ENCODE measurements at regions not wholly inside any gene's neighbourhood (a gene's known extent, or its start where the extent isn't known, plus 50 kb on each side); places are given as distances from the start of the nearest gene placed in this dataset.

- Histone ChIP-seq H3K4me2 (ENCODE audit: unreplicated experiment) (no peak overlapping the region), H3K27ac (no peak overlapping the region), H3K79me2 (ENCODE audit: insufficient read depth) (no peaks in the 10 kb centered on the region), H3K4me1 (ENCODE audit: insufficient read depth) (no peaks in the 10 kb centered on the region), H3K9me2 (ENCODE audit: insufficient read depth) (no peaks in the 10 kb centered on the region), H2AFZ (no peak overlapping the region), H3K27me3 (replicated peaks; ENCODE audit: insufficient read depth) (no peaks in the 10 kb centered on the region), H3K4me3 (no peak overlapping the region), H4K20me1 (ENCODE audit: insufficient read depth) (no peaks in the 10 kb centered on the region), H3K9ac (no peak overlapping the region), H3K36me3 (ENCODE audit: low read depth) (no peaks in the 10 kb centered on the region), H3K9me3 (ENCODE audit: low read depth) (no peaks in the 10 kb centered on the region), H3F3A (ENCODE audit: insufficient read depth) (no peaks in the 10 kb centered on the region)
- peak; percentile 33 for DNase-seq
- WGBS, 2 experiments (ENCODE audit: low coverage in 1 of 2, low lambda C conversion rate in 2 of 2, missing lambda C conversion rate in 2 of 2) = 74 to 82% methylated on average over 1 of the region's 1 CpG
- in situ Hi-C loops (cut with MboI) = no loop called here
- TF ChIP-seq EZH2 (IDR thresholded peaks at IDR 0.05; ENCODE audit: insufficient read depth, poor library complexity, severe bottlenecking) (no peak), EZH2phosphoT487 (IDR thresholded peaks at IDR 0.05; ENCODE audit: insufficient read depth, low read depth) (no peak)
Observed at GRCh38 chr5:60346393-60346792, 353.6 kb downstream of the DEPDC1B start.

- no peaks in the 10 kb centered on the region for H3K79me2 ChIP-seq (ENCODE audit: insufficient read depth)
- 85 to 86% methylated on average over 4 of the region's 4 CpGs for WGBS, 2 experiments (ENCODE audit: low coverage in 1 of 2, low lambda C conversion rate in 2 of 2, missing lambda C conversion rate in 2 of 2)
- no peak overlapping the region for H3K27ac ChIP-seq
- H3K4me2 ChIP-seq (ENCODE audit: unreplicated experiment) = no peak overlapping the region
- TF ChIP-seq EZH2phosphoT487 (IDR thresholded peaks at IDR 0.05; ENCODE audit: insufficient read depth, low read depth) (no peak), EZH2 (IDR thresholded peaks at IDR 0.05; ENCODE audit: insufficient read depth, poor library complexity, severe bottlenecking) (no peak)
- H3K4me1 ChIP-seq (ENCODE audit: insufficient read depth) = 0 out of 2 replicates have a peak, but pooled peaks cover 7% of the 10 kb centered on the region
- H2AFZ ChIP-seq = no peak overlapping the region
- no peaks in the 10 kb centered on the region for H3K9me3 ChIP-seq (ENCODE audit: low read depth)
- H3K9me2 ChIP-seq (ENCODE audit: insufficient read depth) = no peaks in the 10 kb centered on the region
- H3K36me3 ChIP-seq (ENCODE audit: low read depth) = no peaks in the 10 kb centered on the region
- no peak for DNase-seq
- in situ Hi-C loops (cut with MboI) = no loop called here
- no peak overlapping the region for H3K4me3 ChIP-seq
- no peaks in the 10 kb centered on the region for H3K27me3 ChIP-seq (replicated peaks; ENCODE audit: insufficient read depth)
- H4K20me1 ChIP-seq (ENCODE audit: insufficient read depth) = no peaks in the 10 kb centered on the region
- no peak overlapping the region for H3K9ac ChIP-seq
- no peaks in the 10 kb centered on the region for H3F3A ChIP-seq (ENCODE audit: insufficient read depth)
Observed at GRCh38 chr5:60343102-60343501, 356.9 kb downstream of the DEPDC1B start.

- Histone ChIP-seq H3K27me3 (replicated peaks; ENCODE audit: insufficient read depth) (no peaks in the 10 kb centered on the region), H3K4me3 (no peak overlapping the region), H3K27ac (no peak overlapping the region), H4K20me1 (ENCODE audit: insufficient read depth) (no peaks in the 10 kb centered on the region), H3K9me3 (ENCODE audit: low read depth) (no peaks in the 10 kb centered on the region), H3F3A (ENCODE audit: insufficient read depth) (no peaks in the 10 kb centered on the region), H3K9me2 (ENCODE audit: insufficient read depth) (no peaks in the 10 kb centered on the region), H3K36me3 (ENCODE audit: low read depth) (no peaks in the 10 kb centered on the region), H3K9ac (no peak overlapping the region), H3K4me2 (ENCODE audit: unreplicated experiment) (no peak overlapping the region), H3K4me1 (ENCODE audit: insufficient read depth) (0 out of 2 replicates have a peak, but pooled peaks cover 7% of the 10 kb centered on the region), H3K79me2 (ENCODE audit: insufficient read depth) (no peaks in the 10 kb centered on the region), H2AFZ (no peak overlapping the region)
- 13 to 36% methylated on average over 2 of the region's 2 CpGs for WGBS, 2 experiments (ENCODE audit: low coverage in 1 of 2, low lambda C conversion rate in 2 of 2, missing lambda C conversion rate in 2 of 2)
- no peak for TF ChIP-seq EZH2phosphoT487 (IDR thresholded peaks at IDR 0.05; ENCODE audit: insufficient read depth, low read depth)
- TF ChIP-seq EZH2 (IDR thresholded peaks at IDR 0.05; ENCODE audit: insufficient read depth, poor library complexity, severe bottlenecking) = no peak
- DNase-seq = peak; percentile 12
- in situ Hi-C loops (cut with MboI) = no loop called here
Observed at GRCh38 chr5:60340965-60341471, 358.9 kb downstream of the DEPDC1B start.

GRCh38 chr5:60340326-60340725 is 359.6 kb downstream of the DEPDC1B start:
- no peak for TF ChIP-seq EZH2 (IDR thresholded peaks at IDR 0.05; ENCODE audit: insufficient read depth, poor library complexity, severe bottlenecking)
- TF ChIP-seq EZH2phosphoT487 (IDR thresholded peaks at IDR 0.05; ENCODE audit: insufficient read depth, low read depth) = no peak
- no peak for DNase-seq
- Histone ChIP-seq H3K9me3 (ENCODE audit: low read depth) (no peaks in the 10 kb centered on the region), H3K79me2 (ENCODE audit: insufficient read depth) (no peaks in the 10 kb centered on the region), H2AFZ (peak overlapping the region; percentile 74), H3K4me2 (ENCODE audit: unreplicated experiment) (no peak overlapping the region), H3K36me3 (ENCODE audit: low read depth) (no peaks in the 10 kb centered on the region), H4K20me1 (ENCODE audit: insufficient read depth) (no peaks in the 10 kb centered on the region), H3K27me3 (replicated peaks; ENCODE audit: insufficient read depth) (no peaks in the 10 kb centered on the region), H3K4me3 (no peak overlapping the region), H3K9ac (peak overlapping the region; percentile 34; the same call in 1 of the 2 replicates), H3F3A (ENCODE audit: insufficient read depth) (no peaks in the 10 kb centered on the region), H3K9me2 (ENCODE audit: insufficient read depth) (no peaks in the 10 kb centered on the region), H3K27ac (no peak overlapping the region), H3K4me1 (ENCODE audit: insufficient read depth) (0 out of 2 replicates have a peak, but pooled peaks cover 7% of the 10 kb centered on the region)
- 84 to 95% methylated on average over 1 of the region's 1 CpG for WGBS, 2 experiments (ENCODE audit: low coverage in 1 of 2, low lambda C conversion rate in 2 of 2, missing lambda C conversion rate in 2 of 2)
- in situ Hi-C loops (cut with MboI) = no loop called here

All from GM23248 (cell line).